HEK293 (cell line): ENCODE measurements at regions not wholly inside any gene's neighbourhood (a gene's known extent, or its start where the extent isn't known, plus 50 kb on each side); places are given as distances from the start of the nearest gene placed in this dataset.

Source experiments
- REST ChIP-seq: fragments of 450-650 bp; formaldehyde crosslinking; IDR thresholded peaks from 2 replicates; pipeline ENCODE4 v1.5.1; 2016; ENCODE audit warnings: missing biosample characterization, missing genetic modification characterization
- ZNF785 ChIP-seq: fragments of 450-650 bp; formaldehyde crosslinking; IDR thresholded peaks from 2 replicates; pipeline ENCODE4 v1.5.1; 2016; ENCODE audit warnings: missing biosample characterization, missing genetic modification characterization
- ZSCAN30 ChIP-seq: fragments of 450-650 bp; IDR thresholded peaks from 2 replicates; pipeline ENCODE4 v1.5.1; 2018; ENCODE audit warnings: missing biosample characterization, mild to moderate bottlenecking, missing genetic modification characterization, moderate library complexity
- TF ChIP-seq, protein P1 (sequence below): fragments of 450-650 bp; formaldehyde crosslinking; IDR thresholded peaks from 2 replicates; pipeline ENCODE4 v1.5.1; 2016; ENCODE audit warnings: missing biosample characterization, missing genetic modification characterization

GRCh38 chr10:78577712-78578111 lies 491.1 kb upstream of the ZMIZ1 start:
- no peak for TF ChIP-seq ZSCAN30 (tag by site-specific recombination)
- no peak for TF ChIP-seq REST (tag by site-specific recombination)
- no peak for TF ChIP-seq ZNF785 (tag by site-specific recombination)
- TF ChIP-seq, protein P1, sequence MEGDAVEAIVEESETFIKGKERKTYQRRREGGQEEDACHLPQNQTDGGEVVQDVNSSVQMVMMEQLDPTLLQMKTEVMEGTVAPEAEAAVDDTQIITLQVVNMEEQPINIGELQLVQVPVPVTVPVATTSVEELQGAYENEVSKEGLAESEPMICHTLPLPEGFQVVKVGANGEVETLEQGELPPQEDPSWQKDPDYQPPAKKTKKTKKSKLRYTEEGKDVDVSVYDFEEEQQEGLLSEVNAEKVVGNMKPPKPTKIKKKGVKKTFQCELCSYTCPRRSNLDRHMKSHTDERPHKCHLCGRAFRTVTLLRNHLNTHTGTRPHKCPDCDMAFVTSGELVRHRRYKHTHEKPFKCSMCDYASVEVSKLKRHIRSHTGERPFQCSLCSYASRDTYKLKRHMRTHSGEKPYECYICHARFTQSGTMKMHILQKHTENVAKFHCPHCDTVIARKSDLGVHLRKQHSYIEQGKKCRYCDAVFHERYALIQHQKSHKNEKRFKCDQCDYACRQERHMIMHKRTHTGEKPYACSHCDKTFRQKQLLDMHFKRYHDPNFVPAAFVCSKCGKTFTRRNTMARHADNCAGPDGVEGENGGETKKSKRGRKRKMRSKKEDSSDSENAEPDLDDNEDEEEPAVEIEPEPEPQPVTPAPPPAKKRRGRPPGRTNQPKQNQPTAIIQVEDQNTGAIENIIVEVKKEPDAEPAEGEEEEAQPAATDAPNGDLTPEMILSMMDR (tag by site-specific recombination): no peak
